C4-2B (cell line): ENCODE measurements at regions not wholly inside any gene's neighbourhood (a gene's known extent, or its start where the extent isn't known, plus 50 kb on each side); places are given as distances from the start of the nearest gene placed in this dataset.

Source experiments
- CTCF ChIP-seq: fragments of 450-650 bp; conservative IDR thresholded peaks from 2 replicates; pipeline ENCODE4 v1.5.1; 2017; ENCODE audit warnings: mild to moderate bottlenecking
- ZFX ChIP-seq: fragments of 450-650 bp; IDR thresholded peaks from 2 replicates; pipeline ENCODE4 v1.6.1; 2017

GRCh38 chrX:113973706-113974105 is 610.2 kb upstream of the HTR2C start:
- TF ChIP-seq CTCF (no peak), ZFX (no peak)
